ENCODE measurements at regions not wholly inside any gene's neighbourhood (a gene's known extent, or its start where the extent isn't known, plus 50 kb on each side); places are given as distances from the start of the nearest gene placed in this dataset.

DNA sequence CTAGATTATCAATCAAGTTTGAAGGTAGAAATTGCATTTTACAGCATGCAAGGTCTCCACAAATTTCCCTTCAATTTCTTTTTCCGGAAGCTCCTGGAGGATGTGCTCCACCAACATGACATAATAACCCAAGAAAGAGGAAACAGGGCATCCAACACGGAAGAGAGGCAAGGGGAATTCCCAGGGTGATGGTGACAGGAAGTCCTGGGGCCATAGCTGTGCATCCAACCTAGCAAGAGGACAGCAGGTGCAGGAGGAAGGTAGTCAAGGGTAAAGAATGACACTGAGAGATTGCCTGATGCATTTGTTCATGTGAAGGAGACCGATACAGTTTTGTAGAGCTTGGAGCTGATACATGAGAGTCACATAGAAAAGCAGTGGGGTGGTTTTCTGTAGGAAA lies 115.7 kb upstream of the LSM6 start:
- no peak for TF ChIP-seq CTCF (IDR thresholded peaks at IDR 0.05; ENCODE audit: unreplicated experiment in 3 of 3)
- H3K4me1 Mint-ChIP-seq = no peaks in the 10 kb centered on the region
- peaks cover 4% of the 10 kb centered on the region for H3K9me3 Mint-ChIP-seq
- peaks cover 4% of the 10 kb centered on the region for H3K27me3 Mint-ChIP-seq (ENCODE audit: low read depth)
- H3K27ac Mint-ChIP-seq = no peak overlapping the region
- H3K4me3 Mint-ChIP-seq = no peak overlapping the region
- no peaks in the 10 kb centered on the region for H3K36me3 Mint-ChIP-seq (ENCODE audit: low read depth)

GRCh38 chr4:146059151-146059550 lies 116.4 kb upstream of the LSM6 start:
- Mint-ChIP-seq H3K9me3 (peaks cover 4% of the 10 kb centered on the region), H3K4me3 (no peak overlapping the region), H3K27ac (no peak overlapping the region), H3K27me3 (ENCODE audit: low read depth) (peaks cover 4% of the 10 kb centered on the region), H3K36me3 (ENCODE audit: low read depth) (no peaks in the 10 kb centered on the region), H3K4me1 (no peaks in the 10 kb centered on the region)
- TF ChIP-seq CTCF (IDR thresholded peaks at IDR 0.05; ENCODE audit: unreplicated experiment in 3 of 3) = no peak

- no peak overlapping the region for H3K27ac Mint-ChIP-seq
Measured at GRCh38 chr4:146058531-146058930, 117.0 kb upstream of the LSM6 start.

DNA sequence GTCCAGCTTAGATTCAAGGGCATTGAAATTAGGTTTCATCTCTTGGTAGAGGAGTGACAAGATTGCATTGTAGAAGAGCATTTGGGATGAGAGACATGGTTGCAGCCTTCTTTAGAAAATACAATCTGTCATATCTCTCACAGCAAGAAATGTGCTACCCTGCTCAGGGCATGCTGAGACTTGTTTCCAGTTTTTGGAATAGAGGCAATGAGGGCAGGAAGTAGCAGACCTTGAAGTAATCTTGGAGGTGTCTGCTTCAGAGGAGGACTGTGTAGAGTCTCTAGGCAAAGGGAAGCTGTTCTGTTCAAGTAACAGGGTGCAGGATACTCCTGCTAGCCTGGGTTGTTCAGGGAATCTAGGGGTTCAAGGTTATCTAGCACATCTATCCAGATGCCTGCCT lies 116.1 kb upstream of the ZNF827 start:
- no peaks in the 10 kb centered on the region for H3K27me3 Mint-ChIP-seq (ENCODE audit: low read depth)
- no peak overlapping the region for H3K27ac Mint-ChIP-seq
- H3K4me3 Mint-ChIP-seq = no peak overlapping the region
- H3K9me3 Mint-ChIP-seq = no peaks in the 10 kb centered on the region
- H3K4me1 Mint-ChIP-seq = no peaks in the 10 kb centered on the region
- no peak for TF ChIP-seq CTCF (IDR thresholded peaks at IDR 0.05; ENCODE audit: unreplicated experiment in 3 of 3)
- no peaks in the 10 kb centered on the region for H3K36me3 Mint-ChIP-seq (ENCODE audit: low read depth)

More at GRCh38 chr4:146058531-146058930, 117.0 kb upstream of the LSM6 start:
- Mint-ChIP-seq H3K36me3 (ENCODE audit: low read depth) (no peaks in the 10 kb centered on the region), H3K9me3 (peaks cover 4% of the 10 kb centered on the region), H3K27me3 (ENCODE audit: low read depth) (peaks cover 4% of the 10 kb centered on the region), H3K4me1 (no peaks in the 10 kb centered on the region), H3K4me3 (no peak overlapping the region)
- TF ChIP-seq CTCF (IDR thresholded peaks at IDR 0.05; ENCODE audit: unreplicated experiment in 3 of 3) = no peak

DNA sequence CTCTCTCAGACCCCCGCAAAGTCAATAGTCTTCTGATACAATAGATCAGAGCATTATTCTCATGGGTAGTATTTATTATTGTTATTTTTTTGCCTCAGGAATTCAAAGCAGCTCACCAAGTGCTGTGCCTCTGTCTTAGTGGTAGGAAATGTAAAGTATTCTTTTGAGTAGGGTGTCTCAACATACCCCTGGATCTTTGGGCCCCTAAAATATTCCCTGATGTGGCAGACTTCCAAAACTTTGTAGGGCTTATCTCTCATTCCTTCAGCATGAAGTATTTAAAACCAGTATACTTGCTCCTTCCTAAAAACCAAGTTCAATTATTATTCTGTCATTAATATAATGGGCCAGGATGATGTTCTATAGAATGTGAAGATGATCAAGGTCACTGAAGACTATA lies 115.3 kb upstream of the ZNF827 start:
- TF ChIP-seq CTCF (IDR thresholded peaks at IDR 0.05; ENCODE audit: unreplicated experiment in 3 of 3) = no peak
- Mint-ChIP-seq H3K4me1 (no peaks in the 10 kb centered on the region), H3K9me3 (no peaks in the 10 kb centered on the region), H3K4me3 (no peak overlapping the region), H3K27me3 (ENCODE audit: low read depth) (no peaks in the 10 kb centered on the region), H3K27ac (no peak overlapping the region), H3K36me3 (ENCODE audit: low read depth) (no peaks in the 10 kb centered on the region)

DNA sequence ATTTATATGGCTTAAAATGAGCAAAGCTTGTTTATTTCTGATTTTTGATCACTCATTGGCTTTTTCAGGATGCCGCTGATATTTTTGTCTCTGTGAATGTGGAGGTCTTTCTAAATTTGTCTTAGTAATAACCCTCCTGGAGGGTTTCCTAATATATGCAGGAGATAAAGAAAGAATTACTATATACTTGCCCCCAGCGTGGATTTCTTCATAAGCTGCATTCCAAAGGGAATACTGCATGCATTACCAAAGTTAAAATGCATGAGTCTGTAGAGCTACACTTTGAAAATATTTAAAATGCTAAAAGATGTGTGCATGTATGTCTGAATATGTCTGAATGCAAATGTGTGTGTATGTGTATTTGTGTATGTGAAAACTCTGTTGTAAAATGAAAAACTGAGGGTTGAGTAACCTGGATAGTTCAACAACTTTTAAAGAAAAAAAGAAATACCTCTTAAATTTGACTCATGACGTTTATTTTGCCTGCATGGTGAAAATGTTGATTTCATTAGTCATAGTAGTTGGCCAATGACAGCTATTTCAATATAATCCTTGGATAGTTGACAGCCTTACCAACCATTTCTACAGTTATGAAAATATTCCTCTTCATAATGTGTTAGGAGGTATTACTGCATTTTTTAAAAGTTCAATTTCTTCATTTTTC lies 113.2 kb upstream of the ZNF827 start:
- Mint-ChIP-seq H3K27me3 (ENCODE audit: low read depth) (no peaks in the 10 kb centered on the region), H3K36me3 (ENCODE audit: low read depth) (no peaks in the 10 kb centered on the region), H3K4me3 (no peak overlapping the region), H3K4me1 (no peaks in the 10 kb centered on the region), H3K9me3 (peaks cover 10% of the 10 kb centered on the region), H3K27ac (no peak overlapping the region)
- TF ChIP-seq CTCF (IDR thresholded peaks at IDR 0.05; ENCODE audit: unreplicated experiment in 3 of 3) = no peak
